ENCODE measurements at regions not wholly inside any gene's neighbourhood (a gene's known extent, or its start where the extent isn't known, plus 50 kb on each side); places are given as distances from the start of the nearest gene placed in this dataset.

DNA sequence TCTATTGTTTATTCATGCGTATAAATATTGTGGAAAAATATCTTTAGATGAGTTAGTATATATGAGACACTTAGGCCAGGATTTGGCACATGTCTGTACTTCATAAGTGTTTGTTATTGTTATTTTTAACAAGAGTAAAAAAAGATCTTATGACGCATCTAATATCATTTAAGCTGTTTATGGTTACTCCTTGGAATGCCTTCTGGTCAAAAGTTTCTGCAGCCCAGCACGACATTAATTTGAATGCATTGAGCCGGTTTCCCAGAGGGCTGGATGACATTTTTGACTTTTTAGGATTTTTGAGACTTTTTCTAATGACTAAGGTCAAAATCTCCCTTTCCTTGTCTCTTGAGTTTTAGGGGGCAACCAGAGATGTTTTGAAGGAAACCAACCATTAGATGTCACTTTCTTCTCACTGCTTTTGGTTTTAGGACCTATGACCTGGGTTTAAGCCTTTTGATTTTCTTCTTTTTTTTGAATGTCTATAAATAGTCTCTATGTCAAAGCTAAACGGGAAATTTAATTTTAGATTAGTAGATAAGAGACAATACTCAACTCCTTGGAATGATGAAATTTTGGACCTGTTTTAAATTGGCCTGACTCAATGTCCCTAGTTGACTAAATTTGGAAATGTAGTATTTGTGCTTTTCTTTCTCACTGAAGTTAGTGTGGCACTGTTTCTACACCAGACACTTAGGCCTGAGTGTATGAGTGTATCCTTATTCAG lies 215.5 kb downstream of the AEBP2 start:
- TF ChIP-seq, protein P1, sequence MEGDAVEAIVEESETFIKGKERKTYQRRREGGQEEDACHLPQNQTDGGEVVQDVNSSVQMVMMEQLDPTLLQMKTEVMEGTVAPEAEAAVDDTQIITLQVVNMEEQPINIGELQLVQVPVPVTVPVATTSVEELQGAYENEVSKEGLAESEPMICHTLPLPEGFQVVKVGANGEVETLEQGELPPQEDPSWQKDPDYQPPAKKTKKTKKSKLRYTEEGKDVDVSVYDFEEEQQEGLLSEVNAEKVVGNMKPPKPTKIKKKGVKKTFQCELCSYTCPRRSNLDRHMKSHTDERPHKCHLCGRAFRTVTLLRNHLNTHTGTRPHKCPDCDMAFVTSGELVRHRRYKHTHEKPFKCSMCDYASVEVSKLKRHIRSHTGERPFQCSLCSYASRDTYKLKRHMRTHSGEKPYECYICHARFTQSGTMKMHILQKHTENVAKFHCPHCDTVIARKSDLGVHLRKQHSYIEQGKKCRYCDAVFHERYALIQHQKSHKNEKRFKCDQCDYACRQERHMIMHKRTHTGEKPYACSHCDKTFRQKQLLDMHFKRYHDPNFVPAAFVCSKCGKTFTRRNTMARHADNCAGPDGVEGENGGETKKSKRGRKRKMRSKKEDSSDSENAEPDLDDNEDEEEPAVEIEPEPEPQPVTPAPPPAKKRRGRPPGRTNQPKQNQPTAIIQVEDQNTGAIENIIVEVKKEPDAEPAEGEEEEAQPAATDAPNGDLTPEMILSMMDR (conservative IDR thresholded peaks at IDR 0.05 in 1 of 2, IDR thresholded peaks at IDR 0.05 in 1 of 2; ENCODE audit: extremely low read depth in 1 of 2, insufficient read depth in 1 of 2, low read depth in 1 of 2, low read length in 2 of 2) = no peak
- no peak for TF ChIP-seq EZH2 (IDR thresholded peaks at IDR 0.05; ENCODE audit: borderline replicate concordance, low read length)

All from mammary epithelial cell (primary cell).